ENCODE measurements at regions not wholly inside any gene's neighbourhood (a gene's known extent, or its start where the extent isn't known, plus 50 kb on each side); places are given as distances from the start of the nearest gene placed in this dataset.

GRCh38 chr17:53134548-53134947 is 688.2 kb upstream of the KIF2B start:
- TF ChIP-seq, protein P1, sequence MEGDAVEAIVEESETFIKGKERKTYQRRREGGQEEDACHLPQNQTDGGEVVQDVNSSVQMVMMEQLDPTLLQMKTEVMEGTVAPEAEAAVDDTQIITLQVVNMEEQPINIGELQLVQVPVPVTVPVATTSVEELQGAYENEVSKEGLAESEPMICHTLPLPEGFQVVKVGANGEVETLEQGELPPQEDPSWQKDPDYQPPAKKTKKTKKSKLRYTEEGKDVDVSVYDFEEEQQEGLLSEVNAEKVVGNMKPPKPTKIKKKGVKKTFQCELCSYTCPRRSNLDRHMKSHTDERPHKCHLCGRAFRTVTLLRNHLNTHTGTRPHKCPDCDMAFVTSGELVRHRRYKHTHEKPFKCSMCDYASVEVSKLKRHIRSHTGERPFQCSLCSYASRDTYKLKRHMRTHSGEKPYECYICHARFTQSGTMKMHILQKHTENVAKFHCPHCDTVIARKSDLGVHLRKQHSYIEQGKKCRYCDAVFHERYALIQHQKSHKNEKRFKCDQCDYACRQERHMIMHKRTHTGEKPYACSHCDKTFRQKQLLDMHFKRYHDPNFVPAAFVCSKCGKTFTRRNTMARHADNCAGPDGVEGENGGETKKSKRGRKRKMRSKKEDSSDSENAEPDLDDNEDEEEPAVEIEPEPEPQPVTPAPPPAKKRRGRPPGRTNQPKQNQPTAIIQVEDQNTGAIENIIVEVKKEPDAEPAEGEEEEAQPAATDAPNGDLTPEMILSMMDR (IDR thresholded peaks at IDR 0.05), result no peak
- TF ChIP-seq POLR2A (IDR thresholded peaks at IDR 0.05) (no peak), POLR2AphosphoS5 (IDR thresholded peaks at IDR 0.05; ENCODE audit: insufficient read depth in 1 of 2, low read depth in 1 of 2) (no peak)

Data from vagina (tissue), 2 donors.